Nephron progenitor cell (in vitro differentiated cells): ENCODE measurements at regions not wholly inside any gene's neighbourhood (a gene's known extent, or its start where the extent isn't known, plus 50 kb on each side); places are given as distances from the start of the nearest gene placed in this dataset.

Experiments
- DNase-seq: peaks from one replicate; pipeline ENCODE4 v3.0.0; 2021
- H3K27ac Mint-ChIP-seq: 2 replicates; pipeline ENCODE4 v1.8.0; 2021; ENCODE audit warnings: mild to moderate bottlenecking, moderate library complexity, mixed read lengths
- H3K27me3 Mint-ChIP-seq: 2 replicates; pipeline ENCODE4 v1.8.0; 2021; ENCODE audit warnings: mild to moderate bottlenecking, low read depth, mixed read lengths; ENCODE audit not compliant: poor library complexity
- H3K36me3 Mint-ChIP-seq: 2 replicates; pipeline ENCODE4 v1.8.0; 2021; ENCODE audit warnings: low read depth, mixed read lengths
- H3K4me1 Mint-ChIP-seq: 2 replicates; pipeline ENCODE4 v1.8.0; 2021; ENCODE audit warnings: mixed read lengths
- H3K4me3 Mint-ChIP-seq: 2 replicates; pipeline ENCODE4 v1.8.0; 2021; ENCODE audit warnings: mild to moderate bottlenecking, moderate library complexity, mixed read lengths
- H3K9me3 Mint-ChIP-seq: 2 replicates; pipeline ENCODE4 v1.8.0; 2021; ENCODE audit warnings: mild to moderate bottlenecking, moderate library complexity, mixed read lengths
- TF ChIP-seq, protein P1 (sequence below): fragments of 200-600 bp; sonication (generic); IDR thresholded peaks from 2 replicates; pipeline ENCODE4 v1.5.0; 2021; ENCODE audit warnings: antibody characterized with exemption

DNA sequence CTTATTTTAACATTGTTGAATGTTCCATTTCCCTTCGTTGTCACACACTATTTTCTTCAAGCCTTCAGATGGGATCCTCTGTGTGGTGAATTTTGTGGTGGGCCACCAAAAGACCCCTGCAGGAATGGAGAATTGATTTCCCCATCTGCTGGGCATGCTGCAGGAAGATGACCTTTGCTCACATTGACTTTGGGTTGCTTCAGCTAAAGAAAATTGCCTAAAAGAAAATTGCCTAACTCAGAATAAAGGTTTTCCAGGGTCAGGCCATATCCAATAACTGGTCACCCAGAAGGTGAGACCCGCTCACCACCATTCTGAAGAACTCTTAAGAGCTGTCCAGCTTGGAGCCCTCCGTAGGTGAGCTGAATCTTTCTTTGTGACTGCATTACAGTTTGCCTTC is 192.5 kb downstream of the CDH7 start:
- H3K4me1 Mint-ChIP-seq, result peaks cover 14% of the 10 kb centered on the region
- H3K9me3 Mint-ChIP-seq, result no peaks in the 10 kb centered on the region
- H3K36me3 Mint-ChIP-seq, result no peaks in the 10 kb centered on the region
- DNase-seq, result no peak
- TF ChIP-seq, protein P1, sequence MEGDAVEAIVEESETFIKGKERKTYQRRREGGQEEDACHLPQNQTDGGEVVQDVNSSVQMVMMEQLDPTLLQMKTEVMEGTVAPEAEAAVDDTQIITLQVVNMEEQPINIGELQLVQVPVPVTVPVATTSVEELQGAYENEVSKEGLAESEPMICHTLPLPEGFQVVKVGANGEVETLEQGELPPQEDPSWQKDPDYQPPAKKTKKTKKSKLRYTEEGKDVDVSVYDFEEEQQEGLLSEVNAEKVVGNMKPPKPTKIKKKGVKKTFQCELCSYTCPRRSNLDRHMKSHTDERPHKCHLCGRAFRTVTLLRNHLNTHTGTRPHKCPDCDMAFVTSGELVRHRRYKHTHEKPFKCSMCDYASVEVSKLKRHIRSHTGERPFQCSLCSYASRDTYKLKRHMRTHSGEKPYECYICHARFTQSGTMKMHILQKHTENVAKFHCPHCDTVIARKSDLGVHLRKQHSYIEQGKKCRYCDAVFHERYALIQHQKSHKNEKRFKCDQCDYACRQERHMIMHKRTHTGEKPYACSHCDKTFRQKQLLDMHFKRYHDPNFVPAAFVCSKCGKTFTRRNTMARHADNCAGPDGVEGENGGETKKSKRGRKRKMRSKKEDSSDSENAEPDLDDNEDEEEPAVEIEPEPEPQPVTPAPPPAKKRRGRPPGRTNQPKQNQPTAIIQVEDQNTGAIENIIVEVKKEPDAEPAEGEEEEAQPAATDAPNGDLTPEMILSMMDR, result no peak
- no peak overlapping the region for H3K4me3 Mint-ChIP-seq
- H3K27me3 Mint-ChIP-seq, result peaks cover 4% of the 10 kb centered on the region
- H3K27ac Mint-ChIP-seq, result no peak overlapping the region

DNA sequence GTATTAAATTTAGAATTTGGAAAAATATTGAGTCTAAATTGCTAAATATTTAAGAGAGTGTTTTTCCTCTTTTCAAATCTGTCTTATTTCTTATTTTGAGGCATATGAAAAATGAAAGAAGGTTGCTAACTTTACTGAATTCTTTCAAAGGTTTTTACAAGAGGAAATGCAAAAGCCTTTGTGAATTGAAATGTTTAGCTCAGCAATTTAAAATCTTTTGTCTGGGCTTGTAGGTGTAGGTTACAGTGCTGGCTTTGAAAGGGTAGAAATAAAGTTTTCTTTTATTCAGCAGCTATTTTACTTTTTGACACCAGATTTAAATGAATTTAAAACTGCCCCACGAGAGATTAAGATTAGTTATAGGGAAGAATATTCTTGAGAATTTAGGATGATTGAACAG is 192.0 kb downstream of the CDH7 start:
- DNase-seq, result no peak
- no peak overlapping the region for H3K4me3 Mint-ChIP-seq
- H3K27ac Mint-ChIP-seq, result no peak overlapping the region
- H3K36me3 Mint-ChIP-seq, result no peaks in the 10 kb centered on the region
- TF ChIP-seq, protein P1, result no peak
- peaks cover 4% of the 10 kb centered on the region for H3K27me3 Mint-ChIP-seq
- peaks cover 10% of the 10 kb centered on the region for H3K4me1 Mint-ChIP-seq
- H3K9me3 Mint-ChIP-seq, result no peaks in the 10 kb centered on the region

DNA sequence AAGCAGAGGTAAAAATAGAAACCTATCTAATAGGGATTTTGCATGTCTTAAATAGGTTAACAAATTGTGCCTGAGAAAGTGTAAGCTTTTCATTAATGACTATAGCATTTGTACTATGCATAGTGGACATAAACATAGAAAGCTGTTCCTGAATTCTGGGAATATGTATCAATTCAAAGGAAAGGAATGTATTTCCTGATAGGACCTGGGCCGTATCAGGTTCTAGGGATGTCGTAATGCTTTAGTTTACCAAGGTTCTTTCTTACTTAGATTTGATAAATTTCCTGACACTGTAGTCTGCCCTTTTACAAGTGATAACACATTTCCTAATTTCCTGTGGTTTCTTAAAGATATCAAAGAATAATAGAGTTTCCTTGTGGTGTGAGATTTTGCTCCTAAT is 191.3 kb downstream of the CDH7 start:
- Mint-ChIP-seq H3K9me3 (no peaks in the 10 kb centered on the region), H3K27ac (no peak overlapping the region), H3K27me3 (peaks cover 4% of the 10 kb centered on the region), H3K4me1 (peaks cover 8% of the 10 kb centered on the region), H3K36me3 (no peaks in the 10 kb centered on the region), H3K4me3 (no peak overlapping the region)
- DNase-seq, result no peak
- TF ChIP-seq, protein P1, result no peak

DNA sequence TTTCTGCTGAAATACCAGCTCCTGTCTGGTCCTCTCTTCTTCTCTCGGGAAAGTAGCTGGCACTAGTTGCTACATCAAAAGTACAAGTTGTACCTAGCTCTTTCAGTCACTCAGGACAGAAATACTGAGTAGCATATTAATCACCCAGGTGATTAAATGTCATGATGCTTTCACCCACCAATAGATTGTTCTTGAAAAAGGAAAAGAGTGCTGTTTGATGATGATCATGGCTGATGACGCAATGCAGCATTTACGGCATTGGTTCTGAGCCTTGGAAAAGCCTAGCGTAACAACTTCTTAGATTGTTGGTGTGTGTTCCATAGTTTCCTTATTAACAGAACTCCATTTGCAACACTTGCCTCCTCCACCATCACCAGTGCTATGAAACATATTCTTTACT is 190.7 kb downstream of the CDH7 start:
- no peak for DNase-seq
- Mint-ChIP-seq H3K27me3 (peaks cover 4% of the 10 kb centered on the region), H3K27ac (no peak overlapping the region), H3K4me3 (no peak overlapping the region), H3K36me3 (no peaks in the 10 kb centered on the region), H3K9me3 (no peaks in the 10 kb centered on the region), H3K4me1 (peaks cover 8% of the 10 kb centered on the region)
- TF ChIP-seq, protein P1, result no peak
